ENCODE measurements at regions not wholly inside any gene's neighbourhood (a gene's known extent, or its start where the extent isn't known, plus 50 kb on each side); places are given as distances from the start of the nearest gene placed in this dataset.

- TF ChIP-seq CTCF (IDR thresholded peaks at IDR 0.05) (no peak), EZH2 (IDR thresholded peaks at IDR 0.05; ENCODE audit: borderline replicate concordance, insufficient read depth, low read depth, low read length, poor library complexity, severe bottlenecking) (no peak)
These were observed 292.1 kb downstream of the GPD2 start for GRCh38 chr2:156728328-156728727.

Measured in B cell (primary cell).